GM19328 (cell line): ENCODE measurements at regions not wholly inside any gene's neighbourhood (a gene's known extent, or its start where the extent isn't known, plus 50 kb on each side); places are given as distances from the start of the nearest gene placed in this dataset.
"Not testable (repeated sequence)": the region's sequence is repeated elsewhere in the genome, so short reads cannot be mapped to it uniquely, and the experiment has no call there.

ENCODE experiments used
- ATAC-seq: cut with Tn5 transposase; IDR thresholded peaks from one replicate; pipeline ENCODE4 v1.9.1; 2021; ENCODE audit warnings: mild to moderate bottlenecking, moderate library complexity; ENCODE audit not compliant: unreplicated experiment

- no peak for ATAC-seq
These were observed 648.5 kb downstream of the CPS1 start for GRCh38 chr2:211204902-211205301.

GRCh38 chr2:211205358-211205757 is 649.0 kb downstream of the CPS1 start:
- no peak for ATAC-seq

GRCh38 chr2:211205836-211206235 is 649.4 kb downstream of the CPS1 start:
- ATAC-seq: no peak

GRCh38 chr2:211216221-211216620 is 659.8 kb downstream of the CPS1 start:
- ATAC-seq: no peak

GRCh38 chr2:211219548-211219947 is 663.1 kb downstream of the CPS1 start:
- ATAC-seq: not testable (repeated sequence)

GRCh38 chr2:211225784-211226183 is 669.4 kb downstream of the CPS1 start:
- no peak for ATAC-seq

- no peak for ATAC-seq
These were observed 672.2 kb downstream of the CPS1 start for GRCh38 chr2:211228559-211228958.

GRCh38 chr2:211237586-211238275 is 681.3 kb downstream of the CPS1 start:
- no peak for ATAC-seq

GRCh38 chr2:211241891-211242290 is 685.5 kb downstream of the CPS1 start:
- ATAC-seq: no peak

GRCh38 chr2:211247751-211248150 is 691.4 kb downstream of the CPS1 start:
- ATAC-seq: no peak

GRCh38 chr2:211248841-211249240 is 692.4 kb downstream of the CPS1 start:
- ATAC-seq: no peak

- no peak for ATAC-seq
These were observed 694.6 kb downstream of the CPS1 start for GRCh38 chr2:211251016-211251415.

- ATAC-seq: no peak
These were observed 702.4 kb downstream of the CPS1 start for GRCh38 chr2:211258646-211259335.

- no peak for ATAC-seq
These were observed 703.6 kb downstream of the CPS1 start for GRCh38 chr2:211259831-211260476.

- ATAC-seq: no peak
These were observed 713.9 kb downstream of the CPS1 start for GRCh38 chr2:211270257-211270656.

- no peak for ATAC-seq
These were observed 725.2 kb downstream of the CPS1 start for GRCh38 chr2:211281430-211282073.

GRCh38 chr2:211302676-211303075 is 746.3 kb downstream of the CPS1 start:
- ATAC-seq: no peak

- ATAC-seq: no peak
These were observed 750.5 kb downstream of the CPS1 start for GRCh38 chr2:211306929-211307328.
